GM23338 (cell line): ENCODE measurements at regions not wholly inside any gene's neighbourhood (a gene's known extent, or its start where the extent isn't known, plus 50 kb on each side); places are given as distances from the start of the nearest gene placed in this dataset.

Source experiments
- ATAC-seq: fragments of 200-7000 bp; cut with Tn5 transposase; 3 replicates; pipeline ENCODE4 v1.9.1; 2020
- DNase-seq: peaks from one replicate; pipeline ENCODE4 v3.0.0-alpha.2; 2015; ENCODE audit warnings: low spot score
- H2AFZ ChIP-seq: fragments of 200-600 bp; sonication (generic); 2 replicates; pipeline ENCODE4 v1.8.0; 2016; ENCODE audit warnings: antibody characterized with exemption, mild to moderate bottlenecking, moderate library complexity
- H3F3A ChIP-seq: fragments of 200-600 bp; sonication (generic); replicated peaks from 2 replicates; pipeline ENCODE4 v1.8.0; 2017; ENCODE audit warnings: antibody characterized with exemption, mixed run types, low read depth
- H3K27ac ChIP-seq: fragments of 200-600 bp; sonication (generic); 2 replicates; pipeline ENCODE4 v1.6.1; 2016; ENCODE audit warnings: low read depth
- H3K27me3 ChIP-seq: fragments of 200-600 bp; sonication (generic); 2 replicates; pipeline ENCODE4 v1.8.0; 2016; ENCODE audit warnings: mild to moderate bottlenecking, mixed run types, moderate library complexity; ENCODE audit not compliant: insufficient read depth
- H3K36me3 ChIP-seq: fragments of 200-600 bp; sonication (generic); 2 replicates; pipeline ENCODE4 v1.8.0; 2016; ENCODE audit warnings: mild to moderate bottlenecking; ENCODE audit not compliant: insufficient read depth
- H3K4me1 ChIP-seq: fragments of 200-600 bp; sonication (generic); 2 replicates; pipeline ENCODE4 v1.8.0; 2016; ENCODE audit warnings: mild to moderate bottlenecking, moderate library complexity; ENCODE audit not compliant: insufficient read depth
- H3K4me2 ChIP-seq: fragments of 200-600 bp; sonication (generic); 2 replicates; pipeline ENCODE4 v1.7.1; 2017; ENCODE audit warnings: mixed run types
- H3K4me3 ChIP-seq: fragments of 200-600 bp; sonication (generic); 2 replicates; pipeline ENCODE4 v1.6.1; 2016; ENCODE audit warnings: mixed run types
- H3K79me2 ChIP-seq: fragments of 200-600 bp; sonication (generic); replicated peaks from 2 replicates; pipeline ENCODE4 v1.8.0; 2017; ENCODE audit warnings: mild to moderate bottlenecking; ENCODE audit not compliant: insufficient read depth
- H3K9me2 ChIP-seq: fragments of 200-600 bp; sonication (generic); 2 replicates; pipeline ENCODE4 v1.8.0; 2017; ENCODE audit not compliant: insufficient read depth
- H4K20me1 ChIP-seq: fragments of 200-600 bp; sonication (generic); replicated peaks from 2 replicates; pipeline ENCODE4 v1.8.0; 2017; ENCODE audit warnings: mild to moderate bottlenecking; ENCODE audit not compliant: insufficient read depth
- H3K27ac Mint-ChIP-seq: 2 replicates; pipeline ENCODE4 v1.8.0; 2020; ENCODE audit warnings: inconsistent platforms, mild to moderate bottlenecking, moderate library complexity, mixed read lengths
- H3K27me3 Mint-ChIP-seq: 3 replicates; pipeline ENCODE4 v1.8.0; 2022; ENCODE audit warnings: low read depth, mild to moderate bottlenecking, moderate library complexity, mixed read lengths, inconsistent platforms; ENCODE audit not compliant: insufficient read depth, poor library complexity
- H3K36me3 Mint-ChIP-seq: 3 replicates; pipeline ENCODE4 v1.8.0; 2021; ENCODE audit warnings: low read depth, mild to moderate bottlenecking, inconsistent platforms, moderate library complexity, mixed read lengths
- H3K4me1 Mint-ChIP-seq: 3 replicates; pipeline ENCODE4 v1.8.0; 2020; ENCODE audit warnings: mild to moderate bottlenecking, inconsistent platforms, mixed read lengths
- H3K4me3 Mint-ChIP-seq: 3 replicates; pipeline ENCODE4 v1.8.0; 2021; ENCODE audit warnings: moderate library complexity, mild to moderate bottlenecking, inconsistent platforms, mixed read lengths
- H3K9me3 Mint-ChIP-seq: 3 replicates; pipeline ENCODE4 v1.8.0; 2020; ENCODE audit warnings: moderate library complexity, mild to moderate bottlenecking, inconsistent platforms, mixed read lengths
- CREB1 ChIP-seq: fragments of 250-450 bp; sonication (Bioruptor Pico); IDR thresholded peaks from 2 replicates; pipeline ENCODE4 v1.5.0; 2020; ENCODE audit warnings: low read depth, mild to moderate bottlenecking, moderate library complexity
- EZH2phosphoT487 ChIP-seq: fragments of 200-600 bp; sonication (generic); IDR thresholded peaks from one replicate; pipeline ENCODE4 v1.8.1; 2018; ENCODE audit warnings: antibody characterized with exemption; ENCODE audit not compliant: unreplicated experiment
- JUNB ChIP-seq: IDR thresholded peaks from one replicate; pipeline ENCODE4 v1.6.1; 2016; ENCODE audit warnings: antibody characterized with exemption; ENCODE audit not compliant: unreplicated experiment
- NANOG ChIP-seq: IDR thresholded peaks from 2 replicates; pipeline ENCODE4 v1.6.1; 2016; ENCODE audit warnings: antibody characterized with exemption, borderline replicate concordance
- POLR2AphosphoS5 ChIP-seq: IDR thresholded peaks from 2 replicates; pipeline ENCODE4 v1.6.1; 2016; ENCODE audit warnings: antibody characterized with exemption, low read depth
- REST ChIP-seq: IDR thresholded peaks from one replicate; pipeline ENCODE4 v1.6.1; 2018; ENCODE audit warnings: antibody characterized with exemption; ENCODE audit not compliant: unreplicated experiment
- STAT1 ChIP-seq: IDR thresholded peaks from one replicate; pipeline ENCODE4 v1.6.1; 2016; ENCODE audit warnings: antibody characterized with exemption; ENCODE audit not compliant: unreplicated experiment
- ZNF114 ChIP-seq: fragments of 250-450 bp; sonication (Bioruptor Pico); IDR thresholded peaks from 2 replicates; pipeline ENCODE4 v1.5.0; 2020; ENCODE audit warnings: mild to moderate bottlenecking, moderate library complexity
- ZNF331 ChIP-seq: fragments of 250-450 bp; sonication (Bioruptor Pico); IDR thresholded peaks from 2 replicates; pipeline ENCODE4 v1.5.0; 2020; ENCODE audit warnings: low read depth, mild to moderate bottlenecking, moderate library complexity
- ZNF462 ChIP-seq: fragments of 250-450 bp; sonication (Bioruptor Pico); IDR thresholded peaks from 2 replicates; pipeline ENCODE4 v1.5.0; 2020; ENCODE audit warnings: mild to moderate bottlenecking, moderate library complexity
- TF ChIP-seq, protein P1 (sequence below): IDR thresholded peaks from 2 replicates; pipeline ENCODE4 v1.6.1; 2016; ENCODE audit warnings: antibody characterized with exemption
- TF ChIP-seq, protein P2 (sequence below), 2 experiments: fragments of 200-600 bp in 1 of 2; sonication (generic) in 1 of 2; conservative IDR thresholded peaks; 2 replicates each; pipeline versions ENCODE4 v1.5.1 to v1.6.1; 2016 to 2017; ENCODE audit warnings: antibody characterized with exemption in 2 of 2, low read depth in 2 of 2, mild to moderate bottlenecking in 2 of 2, moderate library complexity in 1 of 2

GRCh38 chr19:7400815-7401214 is 52.1 kb downstream of the ARHGEF18 start:
- no peak for DNase-seq
- no peaks in the 10 kb centered on the region for H3K27me3 Mint-ChIP-seq
- H3F3A ChIP-seq = no peaks in the 10 kb centered on the region
- peaks cover 21% of the 10 kb centered on the region for H4K20me1 ChIP-seq
- no peak overlapping the region for H3K4me3 ChIP-seq
- H3K4me1 Mint-ChIP-seq = peaks cover 14% of the 10 kb centered on the region
- no peak overlapping the region for H2AFZ ChIP-seq
- H3K4me3 Mint-ChIP-seq = no peak overlapping the region
- H3K4me1 ChIP-seq = peaks cover 16% of the 10 kb centered on the region
- no peak overlapping the region for H3K27ac Mint-ChIP-seq
- TF ChIP-seq CREB1 (CRISPR knock-in tag) (no peak), STAT1 (no peak), ZNF114 (no peak), ZNF462 (CRISPR knock-in tag) (no peak), REST (no peak), ZNF331 (CRISPR knock-in tag) (no peak), POLR2AphosphoS5 (no peak), NANOG (no peak), EZH2phosphoT487 (no peak), JUNB (no peak)
- TF ChIP-seq, protein P1, sequence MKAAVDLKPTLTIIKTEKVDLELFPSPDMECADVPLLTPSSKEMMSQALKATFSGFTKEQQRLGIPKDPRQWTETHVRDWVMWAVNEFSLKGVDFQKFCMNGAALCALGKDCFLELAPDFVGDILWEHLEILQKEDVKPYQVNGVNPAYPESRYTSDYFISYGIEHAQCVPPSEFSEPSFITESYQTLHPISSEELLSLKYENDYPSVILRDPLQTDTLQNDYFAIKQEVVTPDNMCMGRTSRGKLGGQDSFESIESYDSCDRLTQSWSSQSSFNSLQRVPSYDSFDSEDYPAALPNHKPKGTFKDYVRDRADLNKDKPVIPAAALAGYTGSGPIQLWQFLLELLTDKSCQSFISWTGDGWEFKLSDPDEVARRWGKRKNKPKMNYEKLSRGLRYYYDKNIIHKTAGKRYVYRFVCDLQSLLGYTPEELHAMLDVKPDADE = no peak
- TF ChIP-seq, protein P2, sequence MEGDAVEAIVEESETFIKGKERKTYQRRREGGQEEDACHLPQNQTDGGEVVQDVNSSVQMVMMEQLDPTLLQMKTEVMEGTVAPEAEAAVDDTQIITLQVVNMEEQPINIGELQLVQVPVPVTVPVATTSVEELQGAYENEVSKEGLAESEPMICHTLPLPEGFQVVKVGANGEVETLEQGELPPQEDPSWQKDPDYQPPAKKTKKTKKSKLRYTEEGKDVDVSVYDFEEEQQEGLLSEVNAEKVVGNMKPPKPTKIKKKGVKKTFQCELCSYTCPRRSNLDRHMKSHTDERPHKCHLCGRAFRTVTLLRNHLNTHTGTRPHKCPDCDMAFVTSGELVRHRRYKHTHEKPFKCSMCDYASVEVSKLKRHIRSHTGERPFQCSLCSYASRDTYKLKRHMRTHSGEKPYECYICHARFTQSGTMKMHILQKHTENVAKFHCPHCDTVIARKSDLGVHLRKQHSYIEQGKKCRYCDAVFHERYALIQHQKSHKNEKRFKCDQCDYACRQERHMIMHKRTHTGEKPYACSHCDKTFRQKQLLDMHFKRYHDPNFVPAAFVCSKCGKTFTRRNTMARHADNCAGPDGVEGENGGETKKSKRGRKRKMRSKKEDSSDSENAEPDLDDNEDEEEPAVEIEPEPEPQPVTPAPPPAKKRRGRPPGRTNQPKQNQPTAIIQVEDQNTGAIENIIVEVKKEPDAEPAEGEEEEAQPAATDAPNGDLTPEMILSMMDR (conservative IDR thresholded peaks at IDR 0.05; ENCODE audit: low read depth in 2 of 2) = no peak
- H3K4me2 ChIP-seq = no peak overlapping the region
- peaks cover 95% of the 10 kb centered on the region for H3K79me2 ChIP-seq
- ATAC-seq = no peak
- peaks cover 9% of the 10 kb centered on the region; the same call in 2 of the 3 replicates for H3K36me3 Mint-ChIP-seq
- H3K9me3 Mint-ChIP-seq = no peaks in the 10 kb centered on the region
- no peaks in the 10 kb centered on the region for H3K9me2 ChIP-seq
- no peak overlapping the region for H3K27ac ChIP-seq
- H3K36me3 ChIP-seq = no peaks in the 10 kb centered on the region
- H3K27me3 ChIP-seq = no peaks in the 10 kb centered on the region
